Pancreas (tissue), 10 donors: ENCODE measurements at regions not wholly inside any gene's neighbourhood (a gene's known extent, or its start where the extent isn't known, plus 50 kb on each side); places are given as distances from the start of the nearest gene placed in this dataset.

Experiments
- ATAC-seq, 4 donors: fragments of 200-7000 bp; cut with Tn5 transposase; one replicate each; pipeline versions ENCODE4 v1.8.0 to v1.9.1; 2020; ENCODE audit warnings: mild to moderate bottlenecking in 4 of 4, moderate library complexity in 4 of 4
- DNase-seq, 6 donors: peaks; one replicate each; pipeline ENCODE4 v3.0.0-alpha.2; 2020
- FAIRE-seq: peaks from 2 replicates; lab custom pipeline; 2012; peaks lifted over from hg19 to GRCh38; lab: Jason Lieb, UNC
- H3K27ac ChIP-seq, 4 donors: fragments of 200-600 bp; sonication (generic); 1 replicate in 3 of 4; 2 replicates in 1 of 4; pipeline versions ENCODE4 v1.5.0 to v1.8.0; 2020
- H3K27me3 ChIP-seq, 4 donors: fragments of 200-600 bp; one replicate each; pipeline ENCODE4 v1.8.0; 2021
- H3K36me3 ChIP-seq, 3 donors: fragments of 200-600 bp; sonication (generic) in 1 of 3; one replicate each; pipeline versions ENCODE4 v1.5.0 to v1.8.0; 2020 to 2021
- H3K4me1 ChIP-seq, 3 donors: fragments of 200-600 bp; one replicate each; pipeline ENCODE4 v1.8.0; 2021
- H3K4me3 ChIP-seq, 4 donors: fragments of 200-600 bp; sonication (generic) in 2 of 4; one replicate each; pipeline versions ENCODE4 v1.5.0 to v1.8.0; 2020 to 2021
- H3K9me3 ChIP-seq, 4 donors: fragments of 200-600 bp; one replicate each; pipeline ENCODE4 v1.8.0; 2021
- WGBS, 2 donors: extraction: QIAGEN DNeasy Blood & Tissue Kit; methylation state at CpG; one replicate each; pipeline ENCODE4 v1.1.7; 2013; 5-methylcytosine and 5-hydroxymethylcytosine counted together
- intact Hi-C, 3 donors: fragments of 100-400 bp; cut with DNase I; formaldehyde crosslinking; loops; one replicate each; pipeline versions ENCODE4 v1.11.1 to v1.14.2; 2022
- TF ChIP-seq, protein P1 (sequence below), 4 donors: fragments of 200-600 bp; sonication (generic) in 3 of 4; IDR thresholded peaks; one replicate each; pipeline versions ENCODE4 v1.5.0 to v1.8.0; 2021; ENCODE audit warnings: antibody characterized with exemption in 4 of 4
- donor health status: healthy with polysubstance abuse.
- donor health status: DM: no; HTN: no; CAD: no; lungs with moderate emphysema.
- donor health status: DM: no; HTN: no; CAD: no.
- donor health status: control.
- donor health status: control.
- donor health status: Bipolar disorder and iron deficiency.
- donor health status: DM: yes; HTN: yes; CAD: no.
- donor health status: DM: no; HTN: no; CAD: no.
- donor health status: DM: no; HTN: no; CAD: no.
- donor health status: DM: yes; HTN: yes; CAD: no.

DNA sequence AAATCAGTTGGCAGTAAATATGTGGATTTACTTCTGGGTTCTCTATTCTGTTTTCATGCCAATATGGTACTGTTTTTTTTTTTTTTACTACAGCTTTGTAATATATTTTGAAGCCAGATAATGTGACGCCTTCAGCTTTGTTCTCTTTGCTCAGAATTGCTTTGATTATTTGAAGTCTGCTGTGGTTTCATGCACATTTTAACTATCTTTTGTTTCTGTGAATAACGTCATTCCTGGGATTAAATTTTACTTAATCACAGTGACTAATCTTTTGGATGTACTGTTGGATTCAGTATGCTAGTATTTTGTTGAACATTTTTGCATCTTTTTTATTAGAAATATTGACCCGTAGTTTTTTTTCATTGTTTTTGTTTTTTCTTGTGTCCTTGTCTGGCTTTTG is 576.5 kb downstream of the ZNF385D start:
- Histone ChIP-seq H3K4me1 (no peaks in the 10 kb centered on the region), H3K36me3 (no peaks in the 10 kb centered on the region)
- intact Hi-C loops: no loop called here

DNA sequence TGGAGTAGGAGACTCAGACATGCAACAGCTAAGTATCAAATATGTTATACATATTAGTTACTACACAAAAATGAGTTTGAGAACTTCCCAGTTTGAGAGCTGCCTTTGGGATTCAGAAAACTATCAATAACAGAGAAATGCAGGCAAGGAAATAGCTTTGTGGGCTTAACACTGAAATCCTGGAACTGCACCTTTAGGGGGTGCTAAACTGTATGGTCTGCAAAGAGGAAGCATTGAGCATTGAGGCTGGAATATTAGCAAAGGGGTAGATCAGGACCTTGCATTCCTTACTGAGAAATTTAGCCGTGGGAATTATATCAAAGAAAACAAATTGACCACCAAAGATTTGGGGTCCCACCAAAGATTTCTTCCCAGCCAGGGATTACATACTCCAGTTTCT is 580.0 kb downstream of the ZNF385D start:
- WGBS, 2 donors: 7 to 27% methylated on average over 1 of the region's 1 CpG
- Histone ChIP-seq H3K27ac (no peak overlapping the region), H3K4me3 (no peak overlapping the region), H3K36me3 (no peaks in the 10 kb centered on the region), H3K4me1 (no peaks in the 10 kb centered on the region), H3K9me3 (no peaks in the 10 kb centered on the region), H3K27me3 (no peaks in the 10 kb centered on the region)
- intact Hi-C loops: no loop called here
- no peak for DNase-seq
- TF ChIP-seq, protein P1, sequence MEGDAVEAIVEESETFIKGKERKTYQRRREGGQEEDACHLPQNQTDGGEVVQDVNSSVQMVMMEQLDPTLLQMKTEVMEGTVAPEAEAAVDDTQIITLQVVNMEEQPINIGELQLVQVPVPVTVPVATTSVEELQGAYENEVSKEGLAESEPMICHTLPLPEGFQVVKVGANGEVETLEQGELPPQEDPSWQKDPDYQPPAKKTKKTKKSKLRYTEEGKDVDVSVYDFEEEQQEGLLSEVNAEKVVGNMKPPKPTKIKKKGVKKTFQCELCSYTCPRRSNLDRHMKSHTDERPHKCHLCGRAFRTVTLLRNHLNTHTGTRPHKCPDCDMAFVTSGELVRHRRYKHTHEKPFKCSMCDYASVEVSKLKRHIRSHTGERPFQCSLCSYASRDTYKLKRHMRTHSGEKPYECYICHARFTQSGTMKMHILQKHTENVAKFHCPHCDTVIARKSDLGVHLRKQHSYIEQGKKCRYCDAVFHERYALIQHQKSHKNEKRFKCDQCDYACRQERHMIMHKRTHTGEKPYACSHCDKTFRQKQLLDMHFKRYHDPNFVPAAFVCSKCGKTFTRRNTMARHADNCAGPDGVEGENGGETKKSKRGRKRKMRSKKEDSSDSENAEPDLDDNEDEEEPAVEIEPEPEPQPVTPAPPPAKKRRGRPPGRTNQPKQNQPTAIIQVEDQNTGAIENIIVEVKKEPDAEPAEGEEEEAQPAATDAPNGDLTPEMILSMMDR (IDR thresholded peaks at IDR 0.05): no peak
- no peak for FAIRE-seq
- no peak for ATAC-seq

More for the DNA sequence above, 576.5 kb downstream of the ZNF385D start:
- no peaks in the 10 kb centered on the region for H3K27me3 ChIP-seq
- ATAC-seq: no peak
- TF ChIP-seq, protein P1 (IDR thresholded peaks at IDR 0.05): no peak
- no peak overlapping the region for H3K27ac ChIP-seq
- H3K4me3 ChIP-seq: no peak overlapping the region
- peaks cover 0 to 5% (median 0%) of the 10 kb centered on the region in 4 donors for H3K9me3 ChIP-seq
- DNase-seq: no peak
- FAIRE-seq: no peak
- 50 to 61% methylated on average over 3 of the region's 3 CpGs for WGBS, 2 donors

DNA sequence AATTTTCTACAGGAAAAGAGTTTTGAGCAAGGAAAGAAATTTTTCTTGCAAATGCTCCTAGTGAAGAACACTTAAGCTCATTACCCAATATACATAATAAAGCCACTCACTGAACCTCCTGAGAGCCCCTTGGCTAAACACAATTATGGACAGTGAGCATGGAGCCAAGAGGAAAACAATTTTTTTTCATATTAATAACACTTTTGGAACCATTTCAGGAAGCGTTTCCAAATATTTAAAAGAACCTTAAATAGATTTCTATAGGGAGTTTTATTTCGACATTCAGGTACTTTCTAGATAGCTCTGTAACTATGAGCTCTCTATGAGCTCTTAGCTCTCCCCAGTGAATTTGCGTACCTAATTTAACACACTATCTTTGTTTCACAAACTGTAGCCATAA is 581.1 kb downstream of the ZNF385D start:
- no peak for DNase-seq
- FAIRE-seq: no peak
- Histone ChIP-seq H3K4me3 (no peak overlapping the region), H3K27ac (no peak overlapping the region), H3K27me3 (no peaks in the 10 kb centered on the region), H3K36me3 (no peaks in the 10 kb centered on the region), H3K9me3 (no peaks in the 10 kb centered on the region), H3K4me1 (no peaks in the 10 kb centered on the region)
- intact Hi-C loops: no loop called here
- TF ChIP-seq, protein P1 (IDR thresholded peaks at IDR 0.05): no peak
- no peak for ATAC-seq
- 54 to 62% methylated on average over 3 of the region's 3 CpGs for WGBS, 2 donors

DNA sequence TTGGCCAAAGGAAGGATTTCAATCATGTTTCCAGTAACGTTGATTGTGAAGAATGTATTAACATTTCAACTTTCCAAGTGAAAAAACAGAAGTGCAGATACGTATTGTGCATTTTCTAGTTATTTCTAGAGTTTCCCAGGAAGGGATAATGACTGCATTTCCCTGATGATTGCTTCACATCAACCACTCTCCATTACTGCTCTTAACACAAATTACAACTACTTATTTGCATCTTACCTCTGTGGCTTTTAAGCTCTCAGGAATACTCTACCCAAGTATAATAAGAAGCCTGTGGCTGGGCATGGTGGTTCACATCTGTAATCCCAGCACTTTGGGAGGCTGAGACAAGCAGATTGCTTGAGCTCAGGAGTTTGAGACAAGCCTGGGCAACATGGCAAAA is 582.5 kb downstream of the ZNF385D start:
- TF ChIP-seq, protein P1 (IDR thresholded peaks at IDR 0.05): no peak
- intact Hi-C loops: no loop called here
- no peaks in the 10 kb centered on the region for H3K27me3 ChIP-seq
- no peaks in the 10 kb centered on the region for H3K9me3 ChIP-seq
- H3K4me3 ChIP-seq: no peak overlapping the region
- no peak for DNase-seq
- FAIRE-seq: no peak
- WGBS, 2 donors: 39 to 50% methylated on average over 2 of the region's 2 CpGs
- no peak for ATAC-seq
- H3K36me3 ChIP-seq: no peaks in the 10 kb centered on the region
- no peaks in the 10 kb centered on the region for H3K4me1 ChIP-seq
- no peak overlapping the region for H3K27ac ChIP-seq

DNA sequence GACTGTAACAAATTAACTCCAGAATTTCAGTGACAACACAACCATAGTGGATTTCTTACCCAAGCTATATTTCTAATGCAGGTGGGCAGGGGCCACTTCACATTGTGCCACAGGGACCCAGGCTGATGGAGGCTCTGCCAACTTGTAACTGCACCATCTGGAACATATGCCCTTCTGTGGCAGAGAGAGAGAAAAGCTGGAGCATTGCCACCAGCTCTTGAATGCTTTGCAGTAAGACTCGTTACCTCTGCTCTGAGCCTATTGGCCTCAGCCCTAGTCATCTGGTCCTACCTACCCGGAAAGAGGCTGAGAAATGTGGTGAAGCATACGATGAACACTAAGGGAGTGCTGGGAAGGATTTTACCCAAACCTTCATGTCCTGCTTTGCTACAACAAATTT is 587.1 kb downstream of the ZNF385D start:
- WGBS, 2 donors: 41 to 56% methylated on average over 3 of the region's 3 CpGs
- no peaks in the 10 kb centered on the region for H3K9me3 ChIP-seq
- DNase-seq (no peak), ATAC-seq (no peak), FAIRE-seq (no peak)
- intact Hi-C loops: no loop called here
- H3K27ac ChIP-seq: no peak overlapping the region
- H3K27me3 ChIP-seq: no peaks in the 10 kb centered on the region
- no peaks in the 10 kb centered on the region for H3K4me1 ChIP-seq
- no peak overlapping the region for H3K4me3 ChIP-seq
- TF ChIP-seq, protein P1 (IDR thresholded peaks at IDR 0.05): no peak
- no peaks in the 10 kb centered on the region for H3K36me3 ChIP-seq
